NCI-H748 (cell line): ENCODE measurements at regions not wholly inside any gene's neighbourhood (a gene's known extent, or its start where the extent isn't known, plus 50 kb on each side); places are given as distances from the start of the nearest gene placed in this dataset.

Source experiments
- DNase-seq: peaks from one replicate; lab custom pipeline; 2025; ENCODE audit not compliant: unreplicated experiment; lab: John Stamatoyannopoulos, UW

- no peak for DNase-seq
Measured at GRCh38 chr16:17520561-17520960, 49.8 kb upstream of the XYLT1 start.
